Amniotic stem cell (primary cell): ENCODE measurements at regions not wholly inside any gene's neighbourhood (a gene's known extent, or its start where the extent isn't known, plus 50 kb on each side); places are given as distances from the start of the nearest gene placed in this dataset.

ENCODE experiments used
- DNase-seq: peaks from one replicate; lab custom pipeline; 2025; lab: John Stamatoyannopoulos, UW

DNA sequence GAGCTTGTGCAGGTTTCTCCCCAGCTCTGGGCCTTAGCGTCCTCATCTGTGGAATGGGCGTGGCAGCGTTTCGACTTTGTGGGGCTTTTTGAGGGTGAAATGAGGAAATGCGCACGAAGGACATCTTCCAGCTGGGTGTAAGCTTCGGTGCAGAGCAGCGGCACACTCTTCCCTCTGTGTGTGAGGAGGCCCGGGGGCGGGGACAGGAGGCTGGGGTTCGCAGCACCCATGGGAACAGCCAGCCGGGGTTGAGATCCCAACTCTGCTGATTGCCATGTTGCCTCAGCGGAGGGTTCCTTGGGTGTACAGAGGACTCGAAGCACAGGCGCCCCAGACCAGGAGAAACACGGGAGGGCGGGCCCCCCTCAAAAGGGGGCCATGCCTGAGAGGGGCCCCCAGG is 265.6 kb downstream of the NSG2 start:
- no peak for DNase-seq

DNA sequence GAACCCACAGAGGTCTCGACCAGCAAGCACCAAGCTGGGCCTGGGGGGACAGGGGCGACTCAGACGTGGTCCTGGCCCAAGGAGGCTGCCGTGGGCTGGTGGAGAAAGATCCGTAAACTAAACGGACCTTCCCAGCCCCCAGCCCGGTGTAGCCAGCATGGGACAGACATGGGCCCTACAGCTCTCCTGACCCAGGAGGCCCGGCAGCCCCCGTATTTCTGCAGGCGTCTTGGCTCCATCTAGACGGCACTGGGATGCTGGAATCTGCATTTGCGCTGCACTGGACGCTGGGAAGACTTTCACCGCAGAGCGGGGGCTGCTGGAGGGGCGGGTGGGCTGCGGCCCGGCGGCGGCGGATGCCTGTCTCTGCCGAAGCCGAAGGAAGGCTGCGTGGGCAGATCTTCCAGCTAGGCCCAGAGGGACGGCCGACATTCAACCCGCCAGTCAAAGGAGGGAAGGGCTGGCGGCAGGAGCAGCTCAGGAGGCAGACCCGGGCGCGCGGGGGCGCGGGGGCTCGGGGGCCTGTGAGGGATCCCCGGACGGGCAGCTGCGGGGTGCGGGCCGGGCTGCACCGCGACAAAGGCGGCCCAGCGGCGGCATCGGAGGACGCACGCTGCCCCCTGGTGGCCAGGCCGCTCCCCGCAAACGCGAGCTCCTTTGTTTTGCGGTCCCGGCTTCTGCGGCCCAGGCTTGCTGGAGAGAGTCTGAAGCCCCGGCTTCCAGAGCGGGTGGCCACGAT is 266.2 kb downstream of the NSG2 start:
- no peak for DNase-seq

DNA sequence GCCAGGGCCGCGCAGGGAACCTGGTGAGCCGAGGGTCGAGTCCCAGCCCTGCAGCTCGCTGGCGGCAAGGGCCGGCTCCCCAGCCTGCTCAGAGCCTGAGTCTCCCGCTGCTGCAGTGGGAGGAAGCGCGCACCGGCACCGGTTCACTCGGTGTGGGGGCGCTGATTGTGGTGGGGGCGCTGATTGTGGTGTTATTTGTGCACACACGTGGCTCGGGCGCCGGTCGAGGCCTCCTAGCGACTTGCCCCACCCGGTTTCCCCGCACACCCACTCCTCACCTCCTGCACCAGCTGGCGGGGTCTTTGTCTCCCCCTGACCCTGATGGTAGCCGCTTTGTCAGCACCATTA is 266.7 kb downstream of the NSG2 start:
- no peak for DNase-seq

DNA sequence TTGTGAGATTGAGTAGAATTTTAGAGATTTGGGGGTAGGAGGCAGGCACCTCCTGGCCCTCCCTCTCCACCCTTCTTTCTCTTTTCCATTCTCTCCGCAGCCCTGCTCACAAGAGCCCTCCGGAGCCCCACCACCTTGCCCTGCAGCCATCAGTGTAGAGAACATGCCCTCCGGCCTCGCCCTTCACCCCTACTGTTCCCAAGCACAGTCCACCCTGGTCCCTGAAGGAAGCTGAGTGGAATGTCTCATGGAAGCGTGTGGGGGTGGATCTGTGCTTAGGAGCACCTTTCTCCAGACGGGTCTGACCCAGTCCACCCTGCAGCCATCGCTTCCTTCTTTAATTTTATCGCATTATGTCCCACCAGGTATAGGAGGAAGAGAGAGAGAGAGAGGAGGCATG is 267.1 kb downstream of the NSG2 start:
- no peak for DNase-seq

DNA sequence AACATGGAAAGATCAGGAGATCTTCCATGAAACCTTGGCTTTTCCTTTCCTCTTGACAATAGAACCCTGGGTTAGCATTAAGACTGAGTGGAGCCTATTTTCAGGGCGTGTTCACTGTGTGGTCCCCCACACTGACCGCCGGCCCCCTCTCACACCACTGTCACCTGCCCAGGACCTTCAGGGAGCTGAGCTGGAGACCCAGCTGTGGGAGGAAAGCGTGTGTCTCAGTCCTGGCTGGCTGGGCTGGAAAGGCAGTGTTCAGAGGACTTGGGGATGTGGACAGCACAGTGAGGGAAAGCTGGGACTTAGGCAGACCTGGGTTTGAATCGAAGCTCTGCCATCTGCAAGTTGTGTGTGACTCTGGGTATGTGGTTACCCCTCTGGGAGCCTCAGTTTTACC is 268.1 kb downstream of the NSG2 start:
- DNase-seq, result no peak

DNA sequence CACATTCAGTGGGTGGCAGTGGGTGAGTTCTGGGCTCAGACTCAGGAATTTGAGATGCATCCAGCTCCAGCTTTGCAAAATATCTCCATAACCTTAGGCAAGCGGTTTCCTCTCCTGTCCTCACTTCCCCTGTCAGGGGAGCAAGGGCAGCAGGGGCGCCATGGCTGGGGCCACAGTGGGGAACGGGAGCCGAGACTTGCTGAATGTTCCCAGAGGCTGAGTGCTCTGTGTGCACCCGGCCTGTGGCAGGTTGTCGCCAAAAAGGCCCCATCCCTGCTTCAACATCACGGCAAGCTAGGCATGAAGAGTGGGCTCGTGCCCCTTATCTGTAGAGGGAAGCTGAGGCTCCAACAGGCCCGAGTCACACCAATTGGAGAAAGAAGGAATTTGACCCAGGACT is 268.8 kb downstream of the NSG2 start:
- DNase-seq, result no peak

DNA sequence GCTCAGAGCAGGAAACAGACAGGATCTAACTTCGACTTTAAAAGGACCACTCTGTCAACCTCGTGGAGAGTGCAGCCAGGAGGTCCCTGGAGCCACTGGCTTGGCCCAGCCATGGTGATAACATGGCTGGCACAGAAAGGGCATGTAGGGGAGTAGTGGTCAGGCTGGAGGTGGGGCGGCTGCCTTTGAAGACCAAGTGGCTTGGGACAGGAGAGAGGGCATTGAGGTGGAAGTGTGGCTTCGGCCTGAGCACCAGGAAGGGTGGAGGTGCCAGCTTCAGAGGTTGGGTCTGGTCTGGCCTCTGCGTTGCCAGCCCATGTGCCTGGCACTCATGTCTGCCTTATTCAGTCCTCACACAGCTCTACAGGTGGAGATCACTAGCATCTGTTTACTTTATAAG is 270.0 kb downstream of the NSG2 start:
- DNase-seq, result no peak

DNA sequence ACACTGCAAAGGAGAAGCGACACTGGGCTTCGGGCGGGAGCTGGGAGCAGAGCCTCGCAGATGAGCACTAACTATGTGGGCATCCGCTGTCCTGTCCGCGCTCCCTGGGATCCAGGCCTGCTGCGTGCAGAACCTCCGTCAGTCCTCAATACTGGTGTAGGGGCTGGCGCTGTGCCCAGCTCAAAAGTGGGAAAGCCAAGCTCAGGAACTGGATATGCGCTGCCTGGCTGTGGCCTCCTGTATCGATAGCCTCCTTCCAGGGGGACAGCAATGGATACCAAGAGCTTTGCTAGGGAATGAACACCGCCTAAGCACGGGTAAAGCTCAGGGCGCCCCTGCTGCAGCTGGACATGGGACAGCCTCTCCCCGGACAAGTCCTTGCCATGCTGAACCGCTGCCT is 270.4 kb downstream of the NSG2 start:
- no peak for DNase-seq

DNA sequence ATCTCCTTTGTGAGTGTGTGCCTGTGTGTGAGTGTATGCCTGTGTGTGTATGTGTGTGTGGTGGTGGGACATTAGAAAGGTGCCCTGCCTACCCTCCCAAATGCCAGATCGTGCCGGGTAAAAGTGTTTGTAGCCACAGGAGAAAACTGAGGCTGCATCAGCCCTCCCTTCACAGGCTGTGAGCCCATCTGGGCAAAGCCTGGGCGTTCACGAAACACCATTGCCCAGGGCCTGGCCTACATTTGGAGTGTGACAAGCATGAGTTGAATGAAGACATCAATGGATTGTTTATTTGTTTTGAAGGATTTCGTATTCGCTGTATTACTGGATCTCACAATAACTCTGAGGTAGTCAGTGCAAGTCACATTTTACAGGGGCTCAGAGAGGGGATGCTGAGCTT is 270.8 kb downstream of the NSG2 start:
- no peak for DNase-seq

DNA sequence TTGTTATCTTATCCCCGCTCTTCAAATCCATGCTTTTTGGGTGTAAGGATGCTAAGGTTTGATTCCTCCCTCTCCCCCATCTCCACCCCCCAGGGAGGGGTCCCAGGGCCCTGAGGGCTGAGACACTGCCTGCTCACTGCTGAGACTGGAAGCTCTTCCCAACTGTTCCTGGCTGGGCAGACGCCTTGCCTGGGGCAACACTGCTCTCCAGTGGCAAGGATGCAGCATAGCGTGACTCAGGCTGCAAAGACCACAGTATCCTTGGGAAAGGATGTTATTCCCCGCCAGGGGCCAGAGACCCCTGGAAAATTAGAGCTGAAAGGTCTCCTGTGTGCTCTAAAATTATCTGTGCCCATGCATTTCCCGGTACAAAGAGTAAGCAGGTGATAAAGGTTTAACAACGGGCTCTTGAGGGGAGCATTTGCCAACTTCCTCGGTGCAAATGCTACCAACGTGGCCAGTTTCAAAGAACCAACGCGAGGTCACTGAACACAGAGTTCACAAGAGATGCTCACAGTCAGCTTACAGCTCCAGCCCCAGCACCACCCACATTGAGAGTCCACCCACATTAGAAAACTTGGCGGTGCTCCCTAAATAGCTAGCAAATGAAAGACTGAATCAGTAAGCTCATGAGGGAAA is 271.9 kb downstream of the NSG2 start:
- peak; percentile 8 for DNase-seq

DNA sequence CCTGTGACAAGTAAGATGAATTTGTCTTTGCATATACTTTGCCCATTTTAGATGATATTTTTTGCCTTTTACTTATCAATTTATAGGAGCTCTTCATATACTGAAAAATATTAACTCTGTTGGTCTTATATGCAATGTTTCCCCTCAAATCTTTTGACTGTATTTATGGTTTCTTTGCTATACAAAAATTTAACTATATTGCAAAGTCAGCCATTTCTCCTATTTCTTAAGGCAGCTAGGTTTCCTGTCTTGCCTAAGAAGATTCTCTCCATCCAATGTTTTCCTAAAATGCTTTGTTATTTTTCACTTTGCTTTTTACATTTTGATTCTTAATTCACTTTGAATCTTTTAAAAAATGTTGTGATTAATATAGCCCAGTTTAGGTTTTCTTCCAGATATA is 273.1 kb downstream of the NSG2 start:
- no peak for DNase-seq

DNA sequence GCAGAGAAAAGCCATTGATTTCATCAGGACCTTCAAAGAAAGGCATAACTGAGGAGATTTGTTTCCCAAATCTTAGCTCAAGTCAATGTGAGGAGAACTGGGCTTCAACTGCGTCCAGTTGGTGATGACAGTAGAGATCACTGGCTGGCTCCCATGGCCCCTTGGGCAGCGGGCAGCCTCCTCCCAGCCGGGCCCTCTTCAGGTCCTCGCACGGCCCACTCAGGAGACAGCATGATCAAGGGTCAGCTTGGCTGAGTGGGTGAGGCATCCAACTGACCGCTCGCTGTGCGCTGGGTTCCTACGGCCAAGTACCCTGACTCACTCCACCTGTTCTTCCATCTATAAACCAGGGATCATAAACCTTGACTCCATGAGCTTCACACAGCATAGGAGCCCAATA is 274.0 kb downstream of the NSG2 start:
- no peak for DNase-seq

DNA sequence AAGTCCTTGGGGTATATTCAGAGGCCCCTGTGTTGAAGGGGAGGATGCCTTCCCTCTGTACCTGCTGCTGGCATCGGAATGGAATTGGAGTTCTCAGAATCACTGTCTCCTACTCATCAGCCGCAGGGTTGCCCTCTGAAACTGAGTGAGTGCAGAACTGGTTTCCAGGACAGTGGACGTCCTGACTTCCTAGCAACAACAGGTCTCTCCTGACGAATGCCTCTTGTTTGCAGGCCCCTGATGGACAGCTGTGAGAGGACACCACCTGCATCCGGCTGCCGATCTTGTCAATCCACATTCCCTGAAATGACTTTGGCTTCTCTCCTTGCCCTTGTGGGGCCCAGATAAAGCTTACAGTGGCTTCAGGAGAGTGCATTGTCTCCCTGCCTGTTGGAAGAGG is 274.5 kb downstream of the NSG2 start:
- DNase-seq, result no peak

DNA sequence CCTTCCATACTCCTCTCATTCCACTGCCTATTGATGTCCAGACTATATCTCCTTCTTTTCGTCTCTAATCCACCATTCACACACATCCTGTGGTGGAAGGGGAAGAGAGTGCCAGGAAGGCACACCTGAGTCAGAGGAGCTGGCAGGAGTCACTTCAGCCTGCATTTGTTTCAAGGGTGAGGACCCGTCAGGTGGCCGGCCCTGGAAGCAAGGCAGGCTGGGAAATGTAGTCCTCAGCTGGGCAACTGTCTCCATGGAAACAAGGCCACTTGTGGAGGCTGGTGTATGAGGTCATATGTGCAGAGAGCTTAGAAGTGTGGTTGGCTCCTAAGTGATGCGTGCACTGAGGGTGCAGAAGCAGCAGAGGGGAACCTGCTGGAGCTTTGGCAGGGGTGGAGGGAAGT is 278.4 kb downstream of the NSG2 start:
- no peak for DNase-seq

DNA sequence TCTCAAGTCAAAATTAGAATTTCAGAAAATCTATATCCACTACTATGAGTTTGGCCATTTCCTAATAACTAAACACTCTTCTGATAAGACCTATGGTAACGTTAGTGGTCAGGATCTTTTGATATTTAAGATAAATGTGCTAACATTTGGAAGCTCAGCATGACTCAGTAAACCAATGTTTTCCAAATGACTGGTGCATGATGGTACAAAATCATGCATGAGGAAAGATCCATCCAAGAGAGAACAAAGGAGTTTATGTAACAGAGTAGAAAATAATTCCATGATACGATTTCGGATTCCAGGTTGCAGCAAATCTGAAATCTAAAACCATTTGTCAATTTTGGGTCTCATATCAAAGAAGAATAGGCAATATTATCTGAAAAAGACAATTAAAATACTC is 279.2 kb downstream of the NSG2 start:
- no peak for DNase-seq

DNA sequence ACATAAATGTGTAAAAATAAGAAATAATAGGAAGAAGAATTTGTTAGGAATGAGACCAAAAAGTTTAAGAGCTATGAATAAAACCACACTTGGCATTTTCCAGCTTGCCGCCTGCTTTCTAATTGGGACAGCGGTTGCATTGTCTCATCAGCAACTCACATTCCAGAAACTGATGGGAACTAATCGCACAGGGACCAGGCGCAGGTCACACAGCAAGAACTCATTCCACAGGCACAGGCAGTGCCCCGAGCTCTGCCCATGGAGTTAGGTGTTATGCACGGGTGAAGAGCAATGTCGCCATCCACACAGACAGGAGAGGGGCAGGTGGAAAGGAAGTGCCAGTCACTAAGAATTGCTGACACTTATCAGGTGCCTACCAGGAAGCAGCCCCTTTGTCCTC is 279.9 kb downstream of the NSG2 start:
- DNase-seq, result no peak

DNA sequence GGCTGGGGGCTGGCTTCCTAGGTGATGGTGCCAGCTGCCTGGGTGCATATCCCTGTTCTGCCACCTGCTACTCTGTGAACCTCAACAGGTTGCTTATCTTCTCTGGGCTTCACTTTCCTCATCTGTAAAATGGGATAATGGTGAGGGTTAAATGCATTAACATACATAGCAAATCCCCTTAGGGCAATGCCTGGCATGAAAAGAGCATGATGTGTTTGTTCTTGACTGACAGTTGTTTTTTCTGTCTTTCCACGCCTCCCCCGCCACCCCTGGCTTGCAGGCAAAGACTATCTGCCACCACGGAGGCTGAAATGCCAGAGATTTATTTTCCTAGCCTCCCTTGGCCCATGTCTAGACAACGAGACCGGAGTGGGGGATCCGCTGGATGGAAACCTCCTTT is 280.5 kb downstream of the NSG2 start:
- no peak for DNase-seq

DNA sequence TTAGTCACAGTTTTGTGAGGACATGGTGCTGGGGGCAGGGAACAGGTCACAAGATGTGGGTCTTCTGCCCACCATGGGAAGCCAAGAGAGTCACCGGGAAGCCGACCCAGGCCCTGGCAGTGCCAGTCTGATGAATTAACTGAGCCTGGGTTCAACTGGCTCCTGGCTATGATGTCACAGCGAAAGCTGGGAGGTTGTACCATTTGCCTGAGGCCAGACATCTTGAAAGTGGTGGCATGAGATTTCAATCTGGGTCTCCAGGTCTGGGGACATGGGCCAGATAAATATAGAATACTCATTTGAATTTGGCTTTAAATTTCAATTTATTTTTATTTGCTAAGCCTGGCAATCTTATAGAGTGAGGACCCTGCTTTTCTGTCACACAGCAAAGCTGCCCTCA is 280.9 kb downstream of the NSG2 start:
- DNase-seq, result no peak

DNA sequence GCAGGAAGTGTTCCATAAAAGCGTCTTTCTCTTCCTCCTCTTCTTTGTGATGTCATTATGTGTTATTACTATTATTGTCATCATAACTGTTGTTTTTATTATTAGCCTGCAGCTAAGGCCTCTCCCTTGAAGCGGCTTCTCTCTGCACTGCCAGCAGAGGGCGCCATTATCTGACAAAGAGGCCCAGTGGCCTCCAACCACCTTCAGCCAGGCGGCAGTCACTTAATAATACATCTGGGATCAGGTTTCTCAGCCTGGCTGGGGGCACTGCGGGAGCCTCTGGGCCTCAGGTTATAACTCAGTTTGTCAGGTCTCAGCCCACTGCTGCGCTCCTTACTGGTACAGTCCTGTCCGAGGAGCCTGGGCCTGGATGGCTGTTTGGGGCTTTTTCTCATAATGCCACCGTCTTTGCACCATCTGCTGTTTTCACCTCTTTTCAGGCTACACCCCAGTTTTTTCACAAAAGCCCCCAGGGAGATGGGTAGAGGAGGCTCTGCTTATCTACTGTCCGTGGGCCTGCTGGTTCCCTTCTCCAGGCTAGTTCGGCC is 281.9 kb downstream of the NSG2 start:
- DNase-seq, result peak; percentile 53

DNA sequence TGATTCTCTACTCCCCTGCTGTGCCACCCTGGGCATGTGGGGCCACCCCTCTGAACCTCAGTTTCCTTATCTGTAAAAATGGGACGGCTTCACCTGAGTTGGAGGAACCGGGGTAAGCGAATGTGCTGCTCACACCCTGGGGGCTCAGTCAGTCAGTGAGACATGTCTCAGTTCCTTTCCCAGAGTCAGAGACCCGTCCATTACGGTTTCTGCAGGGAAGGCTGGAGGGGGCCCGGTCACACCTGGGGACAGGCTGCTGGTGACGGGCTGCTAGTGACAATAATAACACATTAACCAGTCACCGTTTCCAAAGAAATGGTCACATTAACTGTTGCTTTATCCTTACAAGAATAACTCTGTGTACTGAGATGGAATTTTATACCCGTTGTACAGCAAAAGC is 282.4 kb downstream of the NSG2 start:
- DNase-seq, result no peak

DNA sequence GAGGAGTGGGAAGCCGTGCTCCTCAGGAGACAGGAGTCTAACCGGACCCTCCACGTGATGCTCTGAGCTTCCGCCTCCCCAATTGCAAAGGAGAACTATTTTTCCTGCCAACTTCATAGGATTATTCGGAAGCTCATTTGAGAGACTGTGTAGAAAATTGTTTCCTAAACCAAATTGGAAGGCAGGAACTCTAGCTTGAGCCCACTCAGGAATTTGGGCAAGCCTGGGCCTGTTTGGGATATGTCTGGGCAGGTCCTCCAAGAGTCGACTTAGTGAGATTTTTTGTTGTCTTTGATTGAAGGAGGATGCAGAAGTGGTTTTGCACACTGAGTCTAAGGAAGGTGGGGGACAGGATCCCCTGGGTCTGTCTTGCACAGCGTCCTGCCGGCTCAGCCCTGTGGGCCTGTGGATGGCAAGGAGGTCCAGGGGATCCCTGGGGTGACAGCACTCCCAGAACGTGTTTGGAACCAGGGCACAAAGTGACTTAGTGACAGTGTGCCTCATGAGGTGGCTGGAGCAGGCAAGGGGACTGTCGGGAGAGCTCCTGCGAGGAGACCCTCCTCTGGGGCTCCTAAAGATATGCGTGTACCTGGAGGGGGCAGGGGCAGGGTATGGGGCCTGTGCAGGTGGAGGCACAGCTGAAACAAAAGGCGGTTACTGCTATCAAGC is 283.3 kb downstream of the NSG2 start:
- DNase-seq, result no peak

DNA sequence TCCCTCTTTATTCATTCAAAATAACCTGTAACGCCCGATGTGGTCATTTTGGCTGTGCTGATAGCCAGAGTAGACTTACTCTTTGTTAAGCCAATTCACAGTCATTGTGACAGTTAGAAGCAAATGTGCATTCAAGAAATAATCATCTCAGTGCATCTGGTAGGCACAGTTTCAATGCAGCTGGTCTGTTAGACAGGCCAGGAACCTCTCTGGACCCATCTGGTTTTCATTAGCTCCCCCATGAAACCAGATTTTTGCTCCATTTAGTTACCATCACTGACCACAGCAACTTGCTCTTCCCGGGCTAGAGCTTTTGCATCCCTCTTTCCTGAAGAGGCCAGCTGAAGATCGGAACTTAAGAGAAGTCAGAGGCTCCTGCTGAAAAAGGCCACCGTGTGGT is 284.2 kb downstream of the NSG2 start:
- DNase-seq, result no peak

DNA sequence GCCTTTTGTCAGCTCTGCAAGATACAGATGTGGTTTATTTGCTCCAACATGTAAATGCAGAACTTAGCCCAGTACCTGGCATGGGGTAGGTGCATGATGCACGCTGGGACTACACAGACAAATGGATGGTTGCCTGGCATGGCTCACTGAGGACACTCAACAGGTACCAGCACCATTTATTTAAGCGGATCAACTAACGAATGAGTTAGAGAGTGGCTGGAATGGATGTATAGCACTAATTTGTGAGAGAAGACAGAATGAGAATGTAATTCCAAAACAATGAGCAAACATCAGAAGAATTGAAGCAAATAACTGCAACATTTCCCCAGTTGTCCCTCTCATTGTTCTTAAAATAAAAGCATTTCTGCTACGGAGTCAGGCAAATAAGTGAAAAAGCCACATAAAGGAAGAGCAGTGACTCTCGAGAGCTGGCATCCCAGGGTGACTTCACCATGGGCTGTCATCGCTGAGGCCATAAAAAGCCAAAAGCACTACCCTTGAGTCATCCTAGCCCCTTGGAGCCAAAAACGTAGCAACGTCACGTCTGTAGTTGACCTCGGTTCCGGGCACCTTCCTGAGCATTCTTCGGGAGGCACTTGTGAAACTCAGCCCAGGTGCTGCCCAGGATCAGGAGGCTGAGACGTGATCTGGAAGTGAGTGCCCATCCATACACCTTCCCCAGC is 290.3 kb downstream of the NSG2 start:
- no peak for DNase-seq
